CD14-positive monocyte (primary cell): ENCODE measurements at regions not wholly inside any gene's neighbourhood (a gene's known extent, or its start where the extent isn't known, plus 50 kb on each side); places are given as distances from the start of the nearest gene placed in this dataset.

Experiments
- DNase-seq, 3 donors: peaks; one replicate each; pipeline ENCODE4 v3.0.0-alpha.2; 2011 to 2022
- H2AFZ ChIP-seq: 2 replicates; pipeline ENCODE4 v1.6.0; 2012; ENCODE audit warnings: mild to moderate bottlenecking, low read depth, low read length, inconsistent platforms; ENCODE audit not compliant: insufficient read depth, poor library complexity, severe bottlenecking
- H3K27ac ChIP-seq, 2 donors: 1 replicate in 1 of 2; 2 replicates in 1 of 2; pipeline ENCODE4 v1.5.1; 2012 to 2013; ENCODE audit warnings: low read length in 2 of 2, control low read depth in 1 of 2, inconsistent platforms in 1 of 2, low read depth in 1 of 2, mild to moderate bottlenecking in 1 of 2
- H3K27me3 ChIP-seq, 2 donors: one replicate each; pipeline versions ENCODE4 v1.6.0 to v1.6.1; 2011 to 2013; ENCODE audit warnings: low read length in 2 of 2; ENCODE audit not compliant: control insufficient read depth in 2 of 2, insufficient read depth in 2 of 2
- H3K36me3 ChIP-seq, 2 donors: replicated peaks in 1 of 2; 1 replicate in 1 of 2; 2 replicates in 1 of 2; pipeline versions ENCODE4 v1.5.1 to v1.6.1; 2012 to 2013; ENCODE audit warnings: low read length in 2 of 2, control low read depth in 1 of 2, inconsistent platforms in 1 of 2, mild to moderate bottlenecking in 1 of 2; ENCODE audit not compliant: insufficient read depth in 2 of 2, control insufficient read depth in 1 of 2
- H3K4me1 ChIP-seq, 2 donors: 1 replicate in 1 of 2; 2 replicates in 1 of 2; pipeline versions ENCODE4 v1.5.1 to v1.6.1; 2012 to 2013; ENCODE audit warnings: low read length in 2 of 2, control low read depth in 1 of 2, inconsistent platforms in 1 of 2, mild to moderate bottlenecking in 1 of 2, moderate library complexity in 1 of 2; ENCODE audit not compliant: insufficient read depth in 2 of 2, control insufficient read depth in 1 of 2
- H3K4me2 ChIP-seq: replicated peaks from 2 replicates; pipeline ENCODE3; 2012; ENCODE audit warnings: low read length, moderate library complexity, mild to moderate bottlenecking; ENCODE audit not compliant: poor library complexity, severe bottlenecking; ENCODE audit errors: extremely low read depth
- H3K4me3 ChIP-seq, 3 experiments: fragments of 200-600 bp in 1 of 3; sonication (generic) in 1 of 3; replicated peaks in 1 of 3; 1 replicate in 2 of 3; 2 replicates in 1 of 3; pipeline ENCODE4 v1.5.1; 2011 to 2013; ENCODE audit warnings: low read length in 3 of 3, mild to moderate bottlenecking in 3 of 3, control low read depth in 2 of 3, low read depth in 2 of 3, inconsistent platforms in 1 of 3, moderate library complexity in 1 of 3
- H3K79me2 ChIP-seq: 2 replicates; pipeline ENCODE4 v1.6.0; 2012; ENCODE audit warnings: mild to moderate bottlenecking, control low read depth, inconsistent platforms, low read length, moderate library complexity; ENCODE audit not compliant: insufficient read depth
- H3K9ac ChIP-seq: 2 replicates; pipeline ENCODE4 v1.6.0; 2017; ENCODE audit warnings: low read length, mild to moderate bottlenecking; ENCODE audit not compliant: insufficient read depth, poor library complexity, severe bottlenecking
- H3K9me3 ChIP-seq, 2 donors: replicated peaks in 1 of 2; 1 replicate in 1 of 2; 2 replicates in 1 of 2; pipeline versions ENCODE4 v1.5.1 to v1.6.1; 2012 to 2013; ENCODE audit warnings: low read length in 2 of 2, control low read depth in 1 of 2; ENCODE audit not compliant: control insufficient read depth in 1 of 2, insufficient read depth in 1 of 2
- H4K20me1 ChIP-seq: 2 replicates; pipeline ENCODE4 v1.6.0; 2012; ENCODE audit warnings: mild to moderate bottlenecking, low read length, control low read depth, moderate library complexity; ENCODE audit not compliant: insufficient read depth
- H3K27ac Mint-ChIP-seq, 7 donors: one replicate each; pipeline ENCODE4 v1.8.0; 2020; ENCODE audit warnings: mild to moderate bottlenecking in 7 of 7, mixed read lengths in 7 of 7, moderate library complexity in 6 of 7, inconsistent platforms in 2 of 7
- H3K27me3 Mint-ChIP-seq, 3 donors: one replicate each; pipeline ENCODE4 v1.8.0; 2021 to 2022; ENCODE audit warnings: low read depth in 3 of 3, mild to moderate bottlenecking in 3 of 3, mixed read lengths in 3 of 3, moderate library complexity in 3 of 3, inconsistent platforms in 1 of 3
- H3K36me3 Mint-ChIP-seq, 2 donors: one replicate each; pipeline ENCODE4 v1.8.0; 2020; ENCODE audit warnings: mixed read lengths in 2 of 2, inconsistent platforms in 1 of 2, mild to moderate bottlenecking in 1 of 2
- H3K4me1 Mint-ChIP-seq: one replicate; pipeline ENCODE4 v1.8.0; 2020; ENCODE audit warnings: mild to moderate bottlenecking, mixed read lengths
- H3K4me3 Mint-ChIP-seq, 2 donors: one replicate each; pipeline ENCODE4 v1.8.0; 2020; ENCODE audit warnings: mild to moderate bottlenecking in 2 of 2, mixed read lengths in 2 of 2, moderate library complexity in 1 of 2
- H3K9me3 Mint-ChIP-seq, 7 donors: one replicate each; pipeline ENCODE4 v1.8.0; 2020 to 2022; ENCODE audit warnings: mixed read lengths in 7 of 7, mild to moderate bottlenecking in 6 of 7, moderate library complexity in 6 of 7, inconsistent platforms in 2 of 7
- CTCF ChIP-seq: fragments of 200-600 bp; IDR thresholded peaks from one replicate; pipeline ENCODE4 v1.8.0; 2022; ENCODE audit warnings: antibody characterized with exemption, mild to moderate bottlenecking
- WGBS: methylation state at CpG from one replicate; pipeline ENCODE4 v1.1.5; 2013; ENCODE audit warnings: missing lambda C conversion rate; ENCODE audit not compliant: insufficient coverage; 5-methylcytosine and 5-hydroxymethylcytosine counted together
- intact Hi-C, 2 donors: fragments of 100-400 bp; cut with micrococcal nuclease; formaldehyde crosslinking; loops; one replicate each; pipeline versions ENCODE4 v1.15.0 to v1.15.1; 2023

- whole genome bisulfite sequencing, result 90% methylated on average over 2 of the region's 3 CpGs
- intact Hi-C loops, result no loop called here
- H3K27me3 ChIP-seq, result no peaks in the 10 kb centered on the region
- no peaks in the 10 kb centered on the region for H3K36me3 Mint-ChIP-seq
- H3K9me3 ChIP-seq, result no peaks in the 10 kb centered on the region
- DNase-seq, result no peak
- H3K4me3 ChIP-seq, result no peak overlapping the region
- H3K9ac ChIP-seq, result no peak overlapping the region
- H4K20me1 ChIP-seq, result no peaks in the 10 kb centered on the region
- H3K4me1 Mint-ChIP-seq, result no peaks in the 10 kb centered on the region
- TF ChIP-seq CTCF, result no peak
- H2AFZ ChIP-seq, result no peak overlapping the region
- H3K9me3 Mint-ChIP-seq, result peaks cover 0 to 4% (median 0%) of the 10 kb centered on the region in 7 donors
- no peak overlapping the region for H3K4me3 Mint-ChIP-seq
- no peaks in the 10 kb centered on the region for H3K36me3 ChIP-seq
- no peak overlapping the region for H3K27ac Mint-ChIP-seq
- no peak overlapping the region for H3K27ac ChIP-seq
- H3K4me1 ChIP-seq, result no peaks in the 10 kb centered on the region
- no peak overlapping the region for H3K4me2 ChIP-seq
- H3K79me2 ChIP-seq, result no peaks in the 10 kb centered on the region
- no peaks in the 10 kb centered on the region for H3K27me3 Mint-ChIP-seq
These were observed 596.8 kb downstream of the TFAP2B start for GRCh38 chr6:51415501-51415900.

DNA sequence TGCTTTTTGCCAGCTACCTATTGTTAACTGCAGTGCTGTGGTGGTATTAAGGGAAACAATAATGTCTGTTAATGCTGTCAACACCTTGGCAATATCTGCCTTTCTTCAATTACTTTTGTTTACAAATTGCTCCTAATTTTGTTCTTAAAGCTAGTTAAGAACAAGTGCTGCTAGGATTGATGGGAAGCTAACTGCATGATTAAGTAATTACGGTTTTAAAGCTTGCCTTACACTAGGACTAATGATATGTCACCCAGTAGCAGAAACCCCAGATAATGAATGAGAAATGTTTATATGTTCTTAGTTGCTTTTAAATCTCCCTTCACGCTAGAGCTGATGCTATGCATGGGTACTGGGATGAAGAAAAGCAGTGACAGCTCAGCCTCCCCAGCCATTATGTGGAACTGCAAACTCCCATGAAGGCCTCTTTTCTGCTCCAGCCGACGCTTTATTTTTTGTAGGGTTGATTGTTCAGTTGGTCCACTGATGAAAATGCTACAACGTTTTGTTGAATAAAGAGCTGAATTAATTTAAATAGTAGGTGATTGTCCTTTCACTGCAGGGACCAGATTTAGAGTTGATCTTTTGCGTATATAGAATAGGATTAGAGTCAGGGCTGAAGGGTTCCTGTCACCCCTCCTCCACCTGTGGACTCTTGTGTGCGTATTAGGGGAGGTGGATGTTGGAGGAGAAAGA is 610.5 kb downstream of the TFAP2B start:
- H4K20me1 ChIP-seq, result no peaks in the 10 kb centered on the region
- H3K27me3 Mint-ChIP-seq, result no peaks in the 10 kb centered on the region
- intact Hi-C loops, result no loop called here
- H3K27me3 ChIP-seq, result no peaks in the 10 kb centered on the region
- no peak overlapping the region for H2AFZ ChIP-seq
- no peaks in the 10 kb centered on the region for H3K36me3 Mint-ChIP-seq
- no peaks in the 10 kb centered on the region for H3K79me2 ChIP-seq
- peaks cover 0 to 2% (median 0%) of the 10 kb centered on the region in 7 donors for H3K9me3 Mint-ChIP-seq
- no peak overlapping the region for H3K27ac ChIP-seq
- H3K4me1 Mint-ChIP-seq, result no peaks in the 10 kb centered on the region
- no peaks in the 10 kb centered on the region for H3K36me3 ChIP-seq
- H3K27ac Mint-ChIP-seq, result no peak overlapping the region
- H3K4me2 ChIP-seq, result no peak overlapping the region
- no peaks in the 10 kb centered on the region for H3K9me3 ChIP-seq
- no peak for TF ChIP-seq CTCF
- H3K4me3 Mint-ChIP-seq, result no peak overlapping the region
- H3K9ac ChIP-seq, result no peak overlapping the region
- DNase-seq, result no peak
- no peaks in the 10 kb centered on the region for H3K4me1 ChIP-seq
- no peak overlapping the region for H3K4me3 ChIP-seq
- WGBS, result 100% methylated on average over 1 of the region's 7 CpGs
